ENCODE measurements at regions not wholly inside any gene's neighbourhood (a gene's known extent, or its start where the extent isn't known, plus 50 kb on each side); places are given as distances from the start of the nearest gene placed in this dataset.
"Not testable (repeated sequence)": the region's sequence is repeated elsewhere in the genome, so short reads cannot be mapped to it uniquely, and the experiment has no call there.

DNA sequence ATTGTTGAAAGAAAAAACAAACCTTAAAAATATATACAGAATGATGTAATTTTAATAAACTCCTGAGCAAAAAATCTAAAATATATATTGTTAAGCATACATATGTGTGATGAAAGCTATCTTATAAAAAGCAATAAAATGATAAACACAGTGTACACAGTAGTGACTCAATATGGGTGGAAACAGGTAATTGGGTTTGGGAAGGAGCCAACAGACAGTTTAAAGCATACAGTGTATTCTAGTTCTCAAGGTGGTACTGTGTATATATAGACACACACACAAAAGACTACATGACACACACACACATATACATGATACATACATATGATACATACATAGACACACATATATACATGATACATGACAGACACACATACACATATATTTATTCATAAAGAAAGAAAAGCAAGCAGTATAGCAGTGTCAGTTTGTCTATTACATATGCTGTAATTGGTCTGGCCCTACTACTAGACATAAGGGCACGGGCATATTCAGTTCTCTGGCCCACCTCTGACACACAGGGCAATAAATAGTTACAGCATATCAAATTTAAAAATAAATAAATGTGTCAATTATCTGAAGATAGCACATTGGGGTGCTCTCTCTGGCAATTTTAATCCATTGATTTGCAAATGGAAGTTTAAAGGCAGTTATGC is 330.2 kb downstream of the S1PR1 start:
- Mint-ChIP-seq H3K4me1 (no peaks in the 10 kb centered on the region), H3K36me3 (ENCODE audit: low read depth) (no peaks in the 10 kb centered on the region), H3K27ac (no peak overlapping the region), H3K9me3 (ENCODE audit: low read depth) (peaks cover 2% of the 10 kb centered on the region), H3K4me3 (no peak overlapping the region), H3K27me3 (peaks cover 9% of the 10 kb centered on the region)
- ChIA-PET CTCF (interaction anchor here (0.7 to 2.1 kb wide), 7 partner anchors 9 to 80 kb away, joined by 3 to 7 read pairs (median 3); no protein-coding TSS in a partner anchor), POLR2A (no interaction called here)
- intact Hi-C loops (cut with DNase I, micrococcal nuclease): loop anchor here (2.0 to 10.0 kb wide), 4 partner anchors 45 to 260 kb away; no protein-coding TSS in a partner anchor
- ATAC-seq (no peak), DNase-seq (no peak)

DNA sequence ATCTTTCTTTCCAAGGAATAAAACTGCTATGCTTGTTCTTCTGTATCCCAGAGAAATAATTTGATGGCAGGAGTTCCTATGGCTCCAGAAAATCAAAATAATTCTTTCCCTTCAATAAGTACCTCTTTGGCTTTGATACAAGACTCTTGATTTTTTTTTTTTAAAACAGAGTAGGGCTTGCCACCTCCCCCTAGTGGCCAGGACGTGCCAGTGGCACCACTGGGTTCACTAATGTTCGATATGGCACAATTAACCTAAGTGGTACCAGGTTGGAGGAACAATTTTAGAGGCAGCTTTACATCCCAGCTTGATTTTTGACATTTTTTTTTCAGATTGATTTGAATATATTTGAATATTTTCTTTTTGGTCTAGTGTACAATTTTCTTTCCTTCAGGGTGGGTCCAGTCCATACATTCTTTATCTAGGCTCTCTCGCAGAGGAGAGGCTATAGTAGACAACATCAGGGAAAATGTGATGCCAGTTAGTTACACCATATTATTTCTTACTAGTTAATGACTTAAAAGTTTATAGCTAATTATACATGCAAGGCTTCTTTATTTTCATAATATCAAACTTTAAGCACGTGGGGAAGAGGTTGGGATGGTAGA is 330.9 kb downstream of the S1PR1 start:
- DNase-seq (peak; percentile 68), ATAC-seq (peak; percentile 81)
- Mint-ChIP-seq H3K9me3 (ENCODE audit: low read depth) (peaks cover 2% of the 10 kb centered on the region), H3K27me3 (peaks cover 9% of the 10 kb centered on the region), H3K27ac (no peak overlapping the region), H3K36me3 (ENCODE audit: low read depth) (no peaks in the 10 kb centered on the region), H3K4me1 (no peaks in the 10 kb centered on the region), H3K4me3 (no peak overlapping the region)
- ChIA-PET POLR2A (no interaction called here), CTCF (interaction anchor here (0.6 to 2.1 kb wide), 15 partner anchors 9 to 257 kb away, joined by 3 to 15 read pairs (median 4); no protein-coding TSS in a partner anchor)
- intact Hi-C loops (cut with DNase I, micrococcal nuclease): loop anchor here (2.0 to 10.0 kb wide), 5 partner anchors 45 to 260 kb away; no protein-coding TSS in a partner anchor

DNA sequence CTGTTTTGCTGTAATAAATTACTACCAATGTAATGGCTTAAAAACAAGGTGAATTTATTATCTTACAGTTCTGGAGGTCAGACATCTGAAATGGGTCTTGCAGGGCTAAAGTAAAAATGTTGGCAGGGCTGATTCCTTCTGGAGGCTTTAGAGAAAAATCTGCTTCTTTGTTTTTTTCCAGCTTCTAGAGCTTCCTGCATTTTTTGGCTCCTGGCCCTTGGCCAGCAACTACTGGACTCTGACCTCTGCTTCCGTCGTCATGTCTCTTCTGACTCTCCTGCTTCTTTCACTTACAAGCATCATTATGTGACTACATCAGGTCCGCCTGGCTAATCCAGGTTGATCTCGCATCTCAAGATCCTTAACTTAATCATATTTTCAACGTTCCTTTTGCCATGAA is 350.9 kb downstream of the S1PR1 start:
- POLR2A ChIA-PET: no interaction called here
- CTCF ChIA-PET: no interaction called here
- Mint-ChIP-seq H3K9me3 (ENCODE audit: low read depth) (no peaks in the 10 kb centered on the region), H3K36me3 (ENCODE audit: low read depth) (no peaks in the 10 kb centered on the region), H3K4me1 (no peaks in the 10 kb centered on the region), H3K27me3 (peaks cover 10% of the 10 kb centered on the region), H3K4me3 (no peak overlapping the region), H3K27ac (no peak overlapping the region)
- intact Hi-C loops (cut with DNase I, micrococcal nuclease): no loop called here
- ATAC-seq: no peak
- DNase-seq: no peak

DNA sequence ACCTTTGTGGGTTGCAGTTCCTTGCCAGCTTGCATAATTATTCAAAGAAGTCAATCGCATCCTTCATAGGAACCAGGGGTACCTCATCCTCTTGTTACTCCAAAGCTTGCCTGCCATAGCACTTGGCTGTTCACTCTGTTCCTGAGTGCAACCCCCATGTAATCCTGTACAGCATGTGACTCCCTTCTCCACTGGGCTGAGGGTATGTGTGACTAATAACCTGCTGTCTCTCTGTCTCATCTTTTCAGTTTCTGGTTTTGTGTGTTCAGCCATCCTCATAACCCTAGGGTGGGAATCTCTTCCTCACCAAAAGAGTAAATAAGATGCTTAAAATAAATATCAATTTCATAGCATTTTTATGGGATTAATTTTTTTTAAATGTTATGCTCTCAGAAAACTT is 351.9 kb downstream of the S1PR1 start:
- ChIA-PET POLR2A (no interaction called here), CTCF (no interaction called here)
- Mint-ChIP-seq H3K4me1 (no peaks in the 10 kb centered on the region), H3K9me3 (ENCODE audit: low read depth) (no peaks in the 10 kb centered on the region), H3K4me3 (no peak overlapping the region), H3K27me3 (peaks cover 5% of the 10 kb centered on the region), H3K27ac (no peak overlapping the region), H3K36me3 (ENCODE audit: low read depth) (no peaks in the 10 kb centered on the region)
- DNase-seq: no peak
- no peak for ATAC-seq
- intact Hi-C loops (cut with DNase I, micrococcal nuclease): no loop called here

DNA sequence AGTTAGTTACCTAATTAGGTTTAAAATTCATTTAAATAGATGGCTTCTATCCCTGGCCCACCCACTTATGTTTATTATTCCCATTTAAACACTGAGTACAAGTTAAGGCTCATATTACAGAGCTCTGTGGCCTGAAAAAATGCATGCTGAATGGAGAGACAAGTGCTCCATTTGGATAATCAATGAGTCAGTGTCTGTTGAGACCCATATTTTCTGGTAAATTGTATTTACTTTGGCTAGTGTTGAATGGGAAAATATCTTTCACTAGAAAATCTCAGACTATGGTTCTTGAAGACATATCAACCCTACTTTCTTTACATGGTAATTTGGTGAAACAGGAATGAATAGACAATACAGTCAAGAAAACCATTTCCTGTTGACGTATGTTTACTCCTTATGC is 356.0 kb downstream of the S1PR1 start:
- no peak for ATAC-seq
- POLR2A ChIA-PET: no interaction called here

DNA sequence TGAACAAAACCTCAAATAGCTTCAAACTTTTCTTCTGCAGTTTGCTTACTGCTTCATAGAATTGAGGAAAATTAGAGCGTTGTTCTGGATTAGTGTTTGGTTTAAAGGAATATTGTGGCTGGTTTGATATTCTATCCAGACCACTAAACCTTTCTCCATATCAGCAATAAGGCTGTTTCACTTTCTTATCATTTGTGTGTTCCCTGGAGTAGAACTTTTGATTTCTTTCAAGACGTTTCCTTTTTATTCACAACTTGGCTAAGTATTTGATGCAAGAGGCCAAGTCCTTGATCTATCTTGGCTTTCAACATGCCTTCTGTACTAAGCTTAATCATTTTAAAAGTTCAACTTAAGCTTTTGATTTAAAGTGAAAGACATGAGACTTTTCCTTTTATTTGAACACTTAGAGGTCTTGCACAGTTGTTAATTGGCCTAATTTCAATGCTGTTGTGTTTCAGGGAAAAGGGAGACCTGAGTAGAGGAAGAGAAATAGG is 359.1 kb downstream of the S1PR1 start:
- POLR2A ChIA-PET: no interaction called here
- intact Hi-C loops (cut with DNase I, micrococcal nuclease): no loop called here
- Mint-ChIP-seq H3K27ac (no peak overlapping the region), H3K9me3 (ENCODE audit: low read depth) (no peaks in the 10 kb centered on the region), H3K27me3 (no peaks in the 10 kb centered on the region), H3K4me3 (no peak overlapping the region), H3K4me1 (no peaks in the 10 kb centered on the region), H3K36me3 (ENCODE audit: low read depth) (no peaks in the 10 kb centered on the region)
- no peak for DNase-seq
- ATAC-seq: no peak
- CTCF ChIA-PET: no interaction called here

More for the DNA sequence above, 356.0 kb downstream of the S1PR1 start:
- no peak for DNase-seq
- intact Hi-C loops (cut with DNase I, micrococcal nuclease): no loop called here
- no peaks in the 10 kb centered on the region for H3K4me1 Mint-ChIP-seq
- no peaks in the 10 kb centered on the region for H3K36me3 Mint-ChIP-seq (ENCODE audit: low read depth)
- CTCF ChIA-PET: no interaction called here
- peaks cover 3% of the 10 kb centered on the region for H3K27me3 Mint-ChIP-seq
- no peak overlapping the region for H3K4me3 Mint-ChIP-seq
- no peaks in the 10 kb centered on the region for H3K9me3 Mint-ChIP-seq (ENCODE audit: low read depth)
- H3K27ac Mint-ChIP-seq: no peak overlapping the region

DNA sequence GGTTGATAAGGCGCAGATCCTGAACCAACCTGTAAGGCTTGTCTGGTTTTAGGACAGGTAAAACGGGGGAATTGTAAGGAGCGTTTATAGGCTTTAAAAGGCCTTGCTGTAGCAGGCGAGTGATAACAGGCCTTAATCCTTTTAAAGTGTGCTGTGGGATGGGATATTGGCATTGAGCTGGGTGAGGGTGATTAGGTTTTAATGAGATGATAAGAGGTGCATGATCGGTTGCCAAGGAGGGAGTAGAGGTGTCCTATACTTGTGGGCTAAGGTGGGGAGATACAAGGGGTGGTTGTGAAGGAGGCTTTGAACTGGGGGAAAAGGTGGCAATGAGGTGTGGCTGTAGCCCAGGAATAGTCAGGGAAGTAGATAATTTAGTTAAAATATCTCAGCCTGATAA is 363.8 kb downstream of the S1PR1 start:
- ATAC-seq; H3K36me3 Mint-ChIP-seq (ENCODE audit: low read depth); DNase-seq; POLR2A ChIA-PET; intact Hi-C loops (cut with DNase I, micrococcal nuclease); H3K27ac Mint-ChIP-seq; H3K9me3 Mint-ChIP-seq (ENCODE audit: low read depth); H3K4me1 Mint-ChIP-seq; CTCF ChIA-PET; H3K4me3 Mint-ChIP-seq; H3K27me3 Mint-ChIP-seq: not testable (repeated sequence)

DNA sequence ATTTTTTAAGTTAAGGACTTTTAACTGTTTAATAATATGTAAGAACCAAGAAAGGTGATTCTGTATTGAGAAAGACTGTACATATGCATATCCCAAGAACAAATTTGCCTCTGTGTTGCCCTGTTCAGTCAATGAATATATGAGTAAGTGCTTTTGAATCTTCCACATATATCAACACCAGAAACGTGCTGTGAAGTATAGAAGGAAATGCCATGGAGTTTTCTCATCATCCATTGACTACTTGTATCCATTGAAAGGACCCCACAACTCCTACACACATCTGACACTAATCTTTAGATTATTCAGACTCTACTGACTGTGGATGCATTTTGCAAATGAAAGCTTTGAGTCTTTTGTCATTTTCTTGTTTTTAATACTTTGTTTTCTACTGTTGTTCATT is 366.9 kb downstream of the S1PR1 start:
- no peaks in the 10 kb centered on the region for H3K4me1 Mint-ChIP-seq
- no peak for DNase-seq
- no peak overlapping the region for H3K4me3 Mint-ChIP-seq
- ChIA-PET POLR2A (no interaction called here), CTCF (interaction anchor here (0.5 to 0.9 kb wide), 3 partner anchors 38 to 54 kb away, joined by 3 read pairs; no protein-coding TSS in a partner anchor)
- ATAC-seq: no peak
- no peaks in the 10 kb centered on the region for H3K9me3 Mint-ChIP-seq (ENCODE audit: low read depth)
- H3K27ac Mint-ChIP-seq: no peak overlapping the region
- no peaks in the 10 kb centered on the region for H3K36me3 Mint-ChIP-seq (ENCODE audit: low read depth)
- peaks cover 11% of the 10 kb centered on the region for H3K27me3 Mint-ChIP-seq
- intact Hi-C loops (cut with DNase I, micrococcal nuclease): no loop called here

DNA sequence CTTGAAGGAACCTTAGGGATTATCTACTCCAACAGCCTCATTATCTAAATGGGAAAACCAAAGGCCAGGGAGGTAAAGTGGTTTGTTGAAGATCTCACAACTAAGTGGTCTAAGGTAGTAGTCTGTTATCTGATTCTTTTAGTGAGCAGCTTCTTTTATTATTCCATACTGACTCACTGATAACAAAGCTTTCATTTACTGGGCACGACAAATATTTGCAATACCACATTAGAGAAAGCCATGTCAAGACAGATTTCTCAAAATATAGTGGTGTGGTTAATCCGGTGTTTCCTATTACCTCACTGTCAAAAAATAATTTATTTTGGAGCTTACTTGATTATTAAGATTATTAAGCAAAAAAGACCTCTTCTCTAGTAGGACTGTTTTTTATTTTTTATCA is 369.1 kb downstream of the S1PR1 start:
- Mint-ChIP-seq H3K36me3 (ENCODE audit: low read depth) (no peaks in the 10 kb centered on the region), H3K27me3 (peaks cover 11% of the 10 kb centered on the region), H3K4me1 (no peaks in the 10 kb centered on the region), H3K9me3 (ENCODE audit: low read depth) (peaks cover 9% of the 10 kb centered on the region), H3K27ac (no peak overlapping the region), H3K4me3 (no peak overlapping the region)
- DNase-seq: no peak
- CTCF ChIA-PET: interaction anchor here (0.6 to 1.2 kb wide), 2 partner anchors 9 to 43 kb away, joined by 3 read pairs; no protein-coding TSS in a partner anchor
- POLR2A ChIA-PET: no interaction called here
- intact Hi-C loops (cut with DNase I, micrococcal nuclease): no loop called here
- no peak for ATAC-seq

DNA sequence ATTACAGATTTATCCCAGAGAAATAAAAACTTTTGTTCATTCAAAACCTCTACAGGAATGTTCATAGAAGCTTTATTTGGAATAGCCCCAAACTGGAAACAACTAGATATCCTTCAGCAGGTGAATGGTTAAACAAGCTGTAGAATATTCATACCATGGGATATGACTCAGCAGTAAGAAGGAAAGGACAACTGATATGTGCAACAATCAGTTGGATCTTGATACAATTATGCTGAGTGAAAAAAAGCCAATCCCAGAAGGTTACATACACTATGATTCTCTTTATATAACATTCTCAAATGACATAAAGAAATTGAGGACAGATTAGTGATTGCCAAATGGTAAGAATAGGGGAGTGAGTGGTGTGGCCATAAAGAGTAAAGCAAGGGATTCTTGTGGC is 376.7 kb downstream of the S1PR1 start:
- DNase-seq: no peak
- ChIA-PET POLR2A (no interaction called here), CTCF (no interaction called here)
- H3K9me3 Mint-ChIP-seq (ENCODE audit: low read depth): peaks cover 9% of the 10 kb centered on the region
- no peaks in the 10 kb centered on the region for H3K27me3 Mint-ChIP-seq
- H3K4me3 Mint-ChIP-seq: no peak overlapping the region
- no peaks in the 10 kb centered on the region for H3K36me3 Mint-ChIP-seq (ENCODE audit: low read depth)
- no peak for ATAC-seq
- intact Hi-C loops (cut with DNase I, micrococcal nuclease): loop anchor here in 1 of 2 experiments (10.0 kb wide), 1 partner anchor 61 kb away; no protein-coding TSS in a partner anchor
- H3K27ac Mint-ChIP-seq: no peak overlapping the region
- no peaks in the 10 kb centered on the region for H3K4me1 Mint-ChIP-seq

DNA sequence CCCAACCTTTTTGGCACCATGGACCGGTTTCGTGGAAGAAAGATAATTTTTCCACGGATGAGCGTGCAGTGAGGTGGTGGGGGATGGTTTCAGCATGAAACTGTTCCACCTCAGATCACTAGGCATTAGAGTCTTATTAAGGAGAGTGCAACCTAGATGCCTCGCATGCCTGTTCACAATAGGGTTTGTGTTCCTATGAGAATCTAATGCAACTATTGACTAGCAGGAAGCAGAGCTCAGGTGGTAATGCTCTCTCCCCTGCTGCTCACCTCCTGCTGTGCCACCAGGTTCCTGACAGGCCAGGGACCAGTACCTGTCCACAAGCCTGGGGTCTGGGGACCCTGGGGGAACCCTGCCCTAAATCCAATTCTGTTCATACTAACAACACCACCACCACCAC is 377.8 kb downstream of the OLFM3 start:
- no peaks in the 10 kb centered on the region for H3K4me1 Mint-ChIP-seq

More for the DNA sequence above, 377.8 kb downstream of the OLFM3 start:
- Mint-ChIP-seq H3K4me3 (no peak overlapping the region), H3K27ac (no peak overlapping the region), H3K27me3 (peaks cover 5% of the 10 kb centered on the region), H3K9me3 (ENCODE audit: low read depth) (no peaks in the 10 kb centered on the region), H3K36me3 (ENCODE audit: low read depth) (no peaks in the 10 kb centered on the region)
- intact Hi-C loops (cut with DNase I, micrococcal nuclease): loop anchor here in 1 of 2 experiments (10.0 kb wide), 1 partner anchor 56 kb away; no protein-coding TSS in a partner anchor
- ChIA-PET CTCF (interaction anchor here (0.5 kb wide), 1 partner anchor 28 kb away, joined by 4 read pairs; no protein-coding TSS in a partner anchor), POLR2A (no interaction called here)
- no peak for ATAC-seq
- no peak for DNase-seq
